SU-DHL-6 (cell line): ENCODE measurements at regions not wholly inside any gene's neighbourhood (a gene's known extent, or its start where the extent isn't known, plus 50 kb on each side); places are given as distances from the start of the nearest gene placed in this dataset.

Source experiments
- CTCF ChIP-seq: fragments of 200-600 bp; sonication (generic); IDR thresholded peaks from one replicate; pipeline ENCODE4 v1.5.1; 2017; ENCODE audit warnings: antibody characterized with exemption, mild to moderate bottlenecking, low read length, moderate library complexity; ENCODE audit not compliant: insufficient read depth, poor library complexity, severe bottlenecking
- EZH2phosphoT487 ChIP-seq: fragments of 200-600 bp; sonication (generic), shearing (Covaris generic); conservative IDR thresholded peaks from 2 replicates; pipeline ENCODE4 v1.6.1; 2018; ENCODE audit warnings: mild to moderate bottlenecking, antibody characterized with exemption, low read length, moderate library complexity, mixed read lengths

DNA sequence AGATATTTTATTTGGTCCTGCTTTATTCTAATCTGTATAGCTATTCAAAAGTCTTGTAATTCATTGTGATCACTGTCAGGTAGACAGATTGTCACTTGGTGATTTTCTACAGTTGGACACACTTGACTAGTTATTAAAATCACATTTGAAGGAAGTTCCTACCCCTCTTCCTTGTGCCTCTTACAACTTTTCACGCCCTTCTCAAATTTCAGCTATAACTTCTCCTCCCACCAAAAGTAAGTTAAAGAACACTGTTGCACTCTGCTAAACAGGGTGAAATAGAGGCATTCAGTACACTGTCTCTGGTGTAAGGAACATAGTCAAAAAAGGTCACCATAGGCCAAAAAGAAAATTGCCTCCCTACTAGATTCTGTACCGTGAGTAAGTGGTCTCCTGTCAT, 142.1 kb upstream of the POU5F2 start:
- TF ChIP-seq CTCF, result no peak
- no peak for TF ChIP-seq EZH2phosphoT487
